HepG2 (cell line): ENCODE measurements at regions not wholly inside any gene's neighbourhood (a gene's known extent, or its start where the extent isn't known, plus 50 kb on each side); places are given as distances from the start of the nearest gene placed in this dataset.

Experiments
- ESRRA ChIP-seq: sonication (generic); formaldehyde crosslinking; IDR thresholded peaks from 2 replicates; pipeline ENCODE4 v1.5.1; 2020; ENCODE audit warnings: mild to moderate bottlenecking, low read depth, missing genetic modification reagents
- KLF11 ChIP-seq: IDR thresholded peaks from 2 replicates; pipeline ENCODE4 v1.6.1; 2016; ENCODE audit warnings: missing compliant biosample characterization
- NONO ChIP-seq, 2 experiments: fragments of 450-650 bp in 1 of 2; sonication (generic) in 1 of 2; formaldehyde crosslinking in 1 of 2; IDR thresholded peaks in 1 of 2; conservative IDR thresholded peaks in 1 of 2; 2 replicates each; pipeline versions ENCODE4 v1.6.1 to v1.8.0; 2017 to 2022; ENCODE audit warnings: mild to moderate bottlenecking in 1 of 2, missing genetic modification reagents in 1 of 2, moderate library complexity in 1 of 2
- PLSCR1 ChIP-seq: sonication (generic); formaldehyde crosslinking; IDR thresholded peaks from 2 replicates; pipeline ENCODE4 v1.5.0; 2020; ENCODE audit warnings: missing genetic modification reagents, mild to moderate bottlenecking, borderline replicate concordance
- RAD21 ChIP-seq: fragments of 450-650 bp; formaldehyde crosslinking; IDR thresholded peaks from 2 replicates; pipeline ENCODE4 v1.5.0; 2020; ENCODE audit warnings: mild to moderate bottlenecking
- SNRNP70 ChIP-seq: fragments of 200-400 bp; formaldehyde crosslinking; IDR thresholded peaks from 2 replicates; pipeline ENCODE4 v1.6.1; 2017; ENCODE audit warnings: mild to moderate bottlenecking, low read depth, low read length, moderate library complexity
- TAF15 ChIP-seq: fragments of 200-400 bp; formaldehyde crosslinking; IDR thresholded peaks from one replicate; pipeline ENCODE4 v1.6.1; 2018; ENCODE audit warnings: mild to moderate bottlenecking, low read depth, low read length; ENCODE audit not compliant: poor library complexity, severe bottlenecking
- ZBTB7A ChIP-seq: sonication (generic); formaldehyde crosslinking; IDR thresholded peaks from 2 replicates; pipeline ENCODE4 v1.8.0; 2022; ENCODE audit warnings: mild to moderate bottlenecking, missing genetic modification reagents
- ZNF513 ChIP-seq: sonication (generic); formaldehyde crosslinking; conservative IDR thresholded peaks from 2 replicates; pipeline ENCODE4 v1.5.0; 2020; ENCODE audit warnings: missing genetic modification reagents
- ZNF543 ChIP-seq: sonication (generic); formaldehyde crosslinking; IDR thresholded peaks from 2 replicates; pipeline ENCODE4 v1.4.0; 2020; ENCODE audit warnings: mild to moderate bottlenecking, missing genetic modification reagents
- TF ChIP-seq, protein P1 (sequence below): sonication (generic); formaldehyde crosslinking; IDR thresholded peaks from 2 replicates; pipeline ENCODE4 v1.4.0; 2020; ENCODE audit warnings: mild to moderate bottlenecking, missing genetic modification reagents, borderline replicate concordance
- TF ChIP-seq, protein P2 (sequence below): sonication (generic); formaldehyde crosslinking; IDR thresholded peaks from 2 replicates; pipeline ENCODE4 v1.5.0; 2020; ENCODE audit warnings: mild to moderate bottlenecking, missing genetic modification reagents, moderate library complexity

DNA sequence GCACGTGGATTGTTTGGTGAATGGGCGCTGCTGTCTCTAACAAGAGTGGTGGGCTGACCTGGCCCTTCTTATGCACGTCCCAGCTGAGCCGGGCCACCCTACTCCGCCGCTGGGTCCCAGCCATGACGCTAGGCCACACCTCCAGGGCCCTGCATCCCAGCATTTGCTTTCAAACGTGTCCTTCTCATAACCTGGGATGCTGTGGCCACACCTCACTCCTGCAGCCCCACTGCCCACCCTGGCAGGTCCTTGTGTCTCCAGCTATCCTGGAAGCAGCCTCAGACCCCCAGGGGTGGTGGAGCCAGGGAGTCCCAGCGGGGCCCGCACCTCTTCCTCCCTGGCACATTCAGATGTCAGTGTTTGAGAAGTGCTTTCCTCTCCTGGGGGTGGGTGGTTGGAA is 168.6 kb downstream of the IRF8 start:
- no peak for TF ChIP-seq ESRRA (CRISPR knock-in tag)
- no peak for TF ChIP-seq NONO (IDR thresholded peaks at IDR 0.05)
- TF ChIP-seq NONO (CRISPR knock-in tag; conservative IDR thresholded peaks at IDR 0.05) = no peak
- TF ChIP-seq ZNF543 (CRISPR knock-in tag) = no peak
- TF ChIP-seq TAF15 = no peak
- TF ChIP-seq ZBTB7A = no peak
- TF ChIP-seq, protein P1, sequence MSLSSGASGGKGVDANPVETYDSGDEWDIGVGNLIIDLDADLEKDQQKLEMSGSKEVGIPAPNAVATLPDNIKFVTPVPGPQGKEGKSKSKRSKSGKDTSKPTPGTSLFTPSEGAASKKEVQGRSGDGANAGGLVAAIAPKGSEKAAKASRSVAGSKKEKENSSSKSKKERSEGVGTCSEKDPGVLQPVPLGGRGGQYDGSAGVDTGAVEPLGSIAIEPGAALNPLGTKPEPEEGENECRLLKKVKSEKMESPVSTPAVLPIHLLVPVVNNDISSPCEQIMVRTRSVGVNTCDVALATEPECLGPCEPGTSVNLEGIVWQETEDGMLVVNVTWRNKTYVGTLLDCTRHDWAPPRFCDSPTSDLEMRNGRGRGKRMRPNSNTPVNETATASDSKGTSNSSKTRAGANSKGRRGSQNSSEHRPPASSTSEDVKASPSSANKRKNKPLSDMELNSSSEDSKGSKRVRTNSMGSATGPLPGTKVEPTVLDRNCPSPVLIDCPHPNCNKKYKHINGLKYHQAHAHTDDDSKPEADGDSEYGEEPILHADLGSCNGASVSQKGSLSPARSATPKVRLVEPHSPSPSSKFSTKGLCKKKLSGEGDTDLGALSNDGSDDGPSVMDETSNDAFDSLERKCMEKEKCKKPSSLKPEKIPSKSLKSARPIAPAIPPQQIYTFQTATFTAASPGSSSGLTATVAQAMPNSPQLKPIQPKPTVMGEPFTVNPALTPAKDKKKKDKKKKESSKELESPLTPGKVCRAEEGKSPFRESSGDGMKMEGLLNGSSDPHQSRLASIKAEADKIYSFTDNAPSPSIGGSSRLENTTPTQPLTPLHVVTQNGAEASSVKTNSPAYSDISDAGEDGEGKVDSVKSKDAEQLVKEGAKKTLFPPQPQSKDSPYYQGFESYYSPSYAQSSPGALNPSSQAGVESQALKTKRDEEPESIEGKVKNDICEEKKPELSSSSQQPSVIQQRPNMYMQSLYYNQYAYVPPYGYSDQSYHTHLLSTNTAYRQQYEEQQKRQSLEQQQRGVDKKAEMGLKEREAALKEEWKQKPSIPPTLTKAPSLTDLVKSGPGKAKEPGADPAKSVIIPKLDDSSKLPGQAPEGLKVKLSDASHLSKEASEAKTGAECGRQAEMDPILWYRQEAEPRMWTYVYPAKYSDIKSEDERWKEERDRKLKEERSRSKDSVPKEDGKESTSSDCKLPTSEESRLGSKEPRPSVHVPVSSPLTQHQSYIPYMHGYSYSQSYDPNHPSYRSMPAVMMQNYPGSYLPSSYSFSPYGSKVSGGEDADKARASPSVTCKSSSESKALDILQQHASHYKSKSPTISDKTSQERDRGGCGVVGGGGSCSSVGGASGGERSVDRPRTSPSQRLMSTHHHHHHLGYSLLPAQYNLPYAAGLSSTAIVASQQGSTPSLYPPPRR (CRISPR knock-in tag) = no peak
- TF ChIP-seq PLSCR1 = no peak
- no peak for TF ChIP-seq ZNF513 (CRISPR knock-in tag)
- TF ChIP-seq SNRNP70 = no peak
- TF ChIP-seq KLF11 = no peak
- TF ChIP-seq, protein P2, sequence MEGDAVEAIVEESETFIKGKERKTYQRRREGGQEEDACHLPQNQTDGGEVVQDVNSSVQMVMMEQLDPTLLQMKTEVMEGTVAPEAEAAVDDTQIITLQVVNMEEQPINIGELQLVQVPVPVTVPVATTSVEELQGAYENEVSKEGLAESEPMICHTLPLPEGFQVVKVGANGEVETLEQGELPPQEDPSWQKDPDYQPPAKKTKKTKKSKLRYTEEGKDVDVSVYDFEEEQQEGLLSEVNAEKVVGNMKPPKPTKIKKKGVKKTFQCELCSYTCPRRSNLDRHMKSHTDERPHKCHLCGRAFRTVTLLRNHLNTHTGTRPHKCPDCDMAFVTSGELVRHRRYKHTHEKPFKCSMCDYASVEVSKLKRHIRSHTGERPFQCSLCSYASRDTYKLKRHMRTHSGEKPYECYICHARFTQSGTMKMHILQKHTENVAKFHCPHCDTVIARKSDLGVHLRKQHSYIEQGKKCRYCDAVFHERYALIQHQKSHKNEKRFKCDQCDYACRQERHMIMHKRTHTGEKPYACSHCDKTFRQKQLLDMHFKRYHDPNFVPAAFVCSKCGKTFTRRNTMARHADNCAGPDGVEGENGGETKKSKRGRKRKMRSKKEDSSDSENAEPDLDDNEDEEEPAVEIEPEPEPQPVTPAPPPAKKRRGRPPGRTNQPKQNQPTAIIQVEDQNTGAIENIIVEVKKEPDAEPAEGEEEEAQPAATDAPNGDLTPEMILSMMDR = no peak
- TF ChIP-seq RAD21 (CRISPR knock-in tag) = no peak
